Right atrium auricular region (tissue), 2 donors: ENCODE measurements at regions not wholly inside any gene's neighbourhood (a gene's known extent, or its start where the extent isn't known, plus 50 kb on each side); places are given as distances from the start of the nearest gene placed in this dataset.

ENCODE experiments used
- DNase-seq: peaks from one replicate; pipeline ENCODE4 v3.0.0-alpha.2; 2019; ENCODE audit warnings: low spot score
- H3K27ac ChIP-seq, 2 donors: fragments of 200-600 bp; sonication (generic); 1 replicate in 1 of 2; 2 replicates in 1 of 2; pipeline ENCODE4 v1.5.1; 2016 to 2019
- H3K27me3 ChIP-seq, 2 donors: fragments of 200-600 bp; sonication (generic); one replicate each; pipeline versions ENCODE4 v1.5.1 to v1.6.0; 2017 to 2019
- H3K36me3 ChIP-seq: fragments of 200-600 bp; sonication (generic); one replicate; pipeline ENCODE4 v1.5.1; 2016
- H3K4me1 ChIP-seq, 2 donors: fragments of 200-600 bp; sonication (generic); one replicate each; pipeline versions ENCODE4 v1.5.1 to v1.6.0; 2017 to 2019
- H3K4me3 ChIP-seq, 2 donors: fragments of 200-600 bp; sonication (generic); 1 replicate in 1 of 2; 2 replicates in 1 of 2; pipeline ENCODE4 v1.5.1; 2017 to 2019; ENCODE audit warnings: mild to moderate bottlenecking in 1 of 2, moderate library complexity in 1 of 2
- H3K9me3 ChIP-seq, 2 donors: fragments of 200-600 bp; sonication (generic); one replicate each; pipeline ENCODE4 v1.5.1; 2019
- CTCF ChIP-seq, 2 donors: fragments of 200-600 bp; sonication (generic); IDR thresholded peaks; one replicate each; pipeline ENCODE4 v1.5.1; 2019; ENCODE audit warnings: antibody characterized with exemption in 2 of 2

GRCh38 chr6:80468398-80468797 is 361.9 kb downstream of the BCKDHB start:
- DNase-seq = no peak
- Histone ChIP-seq H3K9me3 (no peaks in the 10 kb centered on the region), H3K36me3 (no peaks in the 10 kb centered on the region), H3K27ac (no peak overlapping the region), H3K27me3 (no peaks in the 10 kb centered on the region), H3K4me3 (no peak overlapping the region), H3K4me1 (no peaks in the 10 kb centered on the region)
- TF ChIP-seq CTCF (IDR thresholded peaks at IDR 0.05) = no peak

GRCh38 chr6:80467408-80467807 is 360.9 kb downstream of the BCKDHB start:
- no peaks in the 10 kb centered on the region for H3K9me3 ChIP-seq
- no peaks in the 10 kb centered on the region for H3K36me3 ChIP-seq
- DNase-seq = no peak
- H3K27ac ChIP-seq = no peak overlapping the region
- H3K4me1 ChIP-seq = no peaks in the 10 kb centered on the region
- no peak overlapping the region for H3K4me3 ChIP-seq
- no peaks in the 10 kb centered on the region for H3K27me3 ChIP-seq
- no peak for TF ChIP-seq CTCF (IDR thresholded peaks at IDR 0.05)

GRCh38 chr6:80466981-80467380 is 360.5 kb downstream of the BCKDHB start:
- no peaks in the 10 kb centered on the region for H3K36me3 ChIP-seq

GRCh38 chr6:80465513-80465912 is 359.0 kb downstream of the BCKDHB start:
- no peaks in the 10 kb centered on the region for H3K36me3 ChIP-seq
- H3K27ac ChIP-seq = no peak overlapping the region
- H3K9me3 ChIP-seq = no peaks in the 10 kb centered on the region
- no peak for DNase-seq
- no peaks in the 10 kb centered on the region for H3K4me1 ChIP-seq
- H3K27me3 ChIP-seq = no peaks in the 10 kb centered on the region
- TF ChIP-seq CTCF (IDR thresholded peaks at IDR 0.05) = no peak
- H3K4me3 ChIP-seq = no peak overlapping the region

More at GRCh38 chr6:80466981-80467380, 360.5 kb downstream of the BCKDHB start:
- no peak overlapping the region for H3K27ac ChIP-seq
- no peaks in the 10 kb centered on the region for H3K9me3 ChIP-seq
- H3K27me3 ChIP-seq = no peaks in the 10 kb centered on the region
- DNase-seq = no peak
- H3K4me1 ChIP-seq = no peaks in the 10 kb centered on the region
- TF ChIP-seq CTCF (IDR thresholded peaks at IDR 0.05) = no peak
- no peak overlapping the region for H3K4me3 ChIP-seq

GRCh38 chr6:80464901-80465300 is 358.4 kb downstream of the BCKDHB start:
- Histone ChIP-seq H3K4me1 (no peaks in the 10 kb centered on the region), H3K9me3 (no peaks in the 10 kb centered on the region), H3K36me3 (no peaks in the 10 kb centered on the region), H3K27ac (no peak overlapping the region), H3K4me3 (no peak overlapping the region), H3K27me3 (no peaks in the 10 kb centered on the region)
- TF ChIP-seq CTCF (IDR thresholded peaks at IDR 0.05) = no peak
- DNase-seq = no peak

- no peak overlapping the region for H3K4me3 ChIP-seq
- H3K36me3 ChIP-seq = no peaks in the 10 kb centered on the region
- H3K9me3 ChIP-seq = no peaks in the 10 kb centered on the region
- no peak for DNase-seq
- H3K4me1 ChIP-seq = no peaks in the 10 kb centered on the region
- H3K27ac ChIP-seq = no peak overlapping the region
- H3K27me3 ChIP-seq = no peaks in the 10 kb centered on the region
- no peak for TF ChIP-seq CTCF (IDR thresholded peaks at IDR 0.05)
These were observed 356.7 kb downstream of the BCKDHB start for GRCh38 chr6:80463197-80463596.
